IPS-20b (cell line): ENCODE measurements at regions not wholly inside any gene's neighbourhood (a gene's known extent, or its start where the extent isn't known, plus 50 kb on each side); places are given as distances from the start of the nearest gene placed in this dataset.
"Not testable (repeated sequence)": the region's sequence is repeated elsewhere in the genome, so short reads cannot be mapped to it uniquely, and the experiment has no call there.

ENCODE experiments used
- H3K27ac ChIP-seq: one replicate; pipeline ENCODE4 v1.5.1; 2013; ENCODE audit warnings: low read length
- H3K27me3 ChIP-seq: 2 replicates; pipeline ENCODE4 v1.6.1; 2013; ENCODE audit warnings: mild to moderate bottlenecking, low read length, inconsistent platforms; ENCODE audit not compliant: insufficient read depth
- H3K36me3 ChIP-seq: 2 replicates; pipeline ENCODE4 v1.6.1; 2013; ENCODE audit warnings: low read depth, mild to moderate bottlenecking, inconsistent platforms, low read length, moderate library complexity; ENCODE audit not compliant: insufficient read depth
- H3K4me1 ChIP-seq: 2 replicates; pipeline ENCODE4 v1.6.1; 2013; ENCODE audit warnings: mild to moderate bottlenecking, control low read depth, inconsistent platforms, low read length, moderate library complexity; ENCODE audit not compliant: insufficient read depth
- H3K4me3 ChIP-seq: 2 replicates; pipeline ENCODE4 v1.5.1; 2013; ENCODE audit warnings: mild to moderate bottlenecking, low read length, inconsistent platforms
- H3K9ac ChIP-seq: 2 replicates; pipeline ENCODE4 v1.6.1; 2013; ENCODE audit warnings: low read depth, mild to moderate bottlenecking, inconsistent platforms, low read length, moderate library complexity
- H3K9me3 ChIP-seq: 2 replicates; pipeline ENCODE4 v1.6.1; 2013; ENCODE audit warnings: mild to moderate bottlenecking, low read depth, low read length, inconsistent platforms; ENCODE audit not compliant: insufficient read depth

DNA sequence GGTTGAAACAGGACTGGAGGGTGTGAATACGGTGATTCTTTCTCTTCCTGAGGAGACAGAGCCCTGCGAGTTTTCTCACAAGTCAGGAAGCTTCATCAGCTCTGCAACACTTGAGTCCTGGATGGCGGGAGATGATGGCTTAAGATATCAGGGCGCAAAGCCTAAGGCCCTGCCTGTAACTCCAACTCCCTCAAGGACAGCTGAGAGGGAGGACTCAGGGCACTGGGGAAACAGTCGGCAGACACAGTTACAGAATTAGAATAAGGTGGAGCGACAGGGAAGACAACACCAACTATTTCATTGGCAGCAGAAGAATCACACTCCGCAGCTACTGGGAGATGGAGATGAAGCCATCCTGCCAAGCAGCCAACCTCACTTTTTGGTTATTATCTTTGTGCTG lies 109.6 kb downstream of the NBPF8 start:
- not testable (repeated sequence) for H3K4me3 ChIP-seq, H3K36me3 ChIP-seq, H3K27me3 ChIP-seq, H3K9ac ChIP-seq, H3K4me1 ChIP-seq, H3K27ac ChIP-seq, H3K9me3 ChIP-seq

GRCh38 chr1:120525386-120525785 lies 110.6 kb downstream of the NBPF8 start:
- not testable (repeated sequence) for H3K9ac ChIP-seq, H3K4me3 ChIP-seq, H3K4me1 ChIP-seq, H3K9me3 ChIP-seq, H3K27me3 ChIP-seq, H3K27ac ChIP-seq, H3K36me3 ChIP-seq

DNA sequence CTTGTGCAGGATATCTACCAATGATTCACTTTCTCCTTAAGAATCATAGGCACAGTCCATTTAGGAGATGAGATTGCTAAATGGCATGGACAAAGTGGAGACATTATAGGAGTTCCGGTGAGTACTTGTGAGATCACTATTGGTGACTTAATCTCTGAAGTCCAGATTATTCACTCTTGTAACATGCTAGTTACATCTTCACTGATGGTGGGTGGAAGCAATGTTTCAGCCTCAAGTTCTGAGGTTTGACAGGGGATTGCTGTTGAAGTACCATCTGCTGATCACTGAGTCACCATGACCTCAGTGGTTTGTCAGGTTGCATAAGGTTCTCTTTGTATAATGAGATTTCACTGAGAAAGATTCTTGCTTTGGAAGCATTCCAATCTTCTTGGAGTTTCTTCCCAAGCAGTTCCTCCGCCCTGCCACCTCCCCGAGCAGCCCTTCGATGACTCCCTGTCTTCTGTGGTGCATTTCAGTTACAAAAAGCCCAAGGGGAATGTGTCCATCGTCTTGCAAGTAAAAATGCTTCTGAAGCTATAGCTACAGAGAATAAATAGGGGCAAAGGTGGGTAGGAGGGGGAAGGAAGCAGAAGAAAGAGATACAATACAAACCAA lies 114.7 kb downstream of the NBPF8 start:
- not testable (repeated sequence) for H3K27ac ChIP-seq, H3K9ac ChIP-seq, H3K27me3 ChIP-seq, H3K4me1 ChIP-seq, H3K36me3 ChIP-seq, H3K9me3 ChIP-seq, H3K4me3 ChIP-seq

- H3K36me3 ChIP-seq, H3K27me3 ChIP-seq, H3K9ac ChIP-seq, H3K9me3 ChIP-seq, H3K27ac ChIP-seq, H3K4me3 ChIP-seq, H3K4me1 ChIP-seq: not testable (repeated sequence)
Observed at GRCh38 chr1:120531455-120531854, 116.6 kb downstream of the NBPF8 start.

DNA sequence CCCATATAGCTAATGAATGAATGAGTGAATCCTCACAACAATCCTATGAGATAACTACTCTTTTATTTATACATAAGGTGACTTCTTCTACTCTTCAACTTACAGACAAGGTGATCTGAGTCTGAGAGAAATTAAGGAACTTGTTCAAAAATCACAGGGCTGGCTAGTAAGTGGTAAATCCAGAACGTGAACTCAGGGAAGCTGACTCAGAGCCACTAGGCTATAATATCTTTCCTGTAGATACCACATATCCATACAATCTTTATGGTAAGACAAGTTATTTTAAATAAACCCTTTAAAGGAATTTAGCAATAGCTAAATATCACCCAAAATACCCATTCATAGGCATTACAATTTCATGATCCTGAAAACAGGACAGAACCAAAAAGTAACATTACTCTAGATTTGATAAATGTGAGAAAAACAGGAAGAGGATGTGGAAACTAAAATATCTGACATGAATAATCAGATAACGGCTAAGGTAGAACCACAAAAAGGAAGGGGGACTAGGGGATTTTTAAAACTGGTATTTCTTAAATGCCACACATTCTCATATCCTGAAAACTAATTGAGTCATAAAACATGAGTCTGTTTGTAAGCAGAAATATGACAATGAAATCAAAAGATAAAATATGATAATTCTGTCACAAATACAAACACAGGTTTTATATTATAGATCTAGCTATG lies 119.7 kb downstream of the NBPF8 start:
- not testable (repeated sequence) for H3K4me1 ChIP-seq, H3K27ac ChIP-seq, H3K36me3 ChIP-seq, H3K27me3 ChIP-seq, H3K9ac ChIP-seq, H3K4me3 ChIP-seq, H3K9me3 ChIP-seq

- H3K27ac ChIP-seq, H3K27me3 ChIP-seq, H3K4me3 ChIP-seq, H3K9me3 ChIP-seq, H3K9ac ChIP-seq, H3K36me3 ChIP-seq, H3K4me1 ChIP-seq: not testable (repeated sequence)
Observed at GRCh38 chr1:120535052-120535451, 120.2 kb downstream of the NBPF8 start.

DNA sequence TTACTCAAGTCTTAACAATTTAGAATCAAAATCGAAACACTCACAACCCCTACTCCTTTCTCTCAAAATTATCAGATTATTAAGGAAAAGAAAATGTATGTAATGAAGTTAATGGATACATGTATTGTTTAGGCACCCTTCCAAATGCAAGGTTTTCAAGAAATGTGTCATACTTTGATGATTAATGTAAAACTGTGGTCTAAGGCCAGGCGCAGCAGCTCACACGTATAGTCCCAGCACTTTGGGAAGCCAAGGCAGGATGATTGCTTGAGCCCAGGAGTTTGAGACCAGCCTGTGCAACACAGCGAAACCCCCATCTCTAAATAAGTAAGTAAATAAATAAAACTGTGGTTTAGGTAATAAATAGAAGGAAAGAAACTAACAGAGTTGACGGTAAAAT lies 126.6 kb downstream of the NBPF8 start:
- H3K4me3 ChIP-seq, H3K27me3 ChIP-seq, H3K27ac ChIP-seq, H3K36me3 ChIP-seq, H3K9me3 ChIP-seq, H3K4me1 ChIP-seq, H3K9ac ChIP-seq: not testable (repeated sequence)

DNA sequence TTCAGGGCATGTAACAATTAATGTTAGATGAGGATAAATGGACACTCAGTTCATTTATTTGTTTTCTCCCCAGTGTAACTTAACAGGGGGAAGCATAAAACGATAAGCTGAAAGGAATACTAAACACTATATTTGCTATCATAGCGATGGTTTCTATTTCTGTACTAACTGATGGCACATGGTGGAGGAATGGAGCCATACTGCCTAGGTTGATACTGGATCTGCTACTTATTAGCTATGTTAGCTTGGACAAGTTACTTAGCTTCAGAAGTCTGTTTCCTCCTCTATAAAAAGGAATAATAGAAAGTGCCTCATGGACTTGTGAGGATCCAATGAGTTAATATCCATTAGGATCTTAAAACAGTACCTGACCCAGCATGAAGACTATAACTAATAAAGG lies 127.5 kb downstream of the NBPF8 start:
- not testable (repeated sequence) for H3K9me3 ChIP-seq, H3K4me1 ChIP-seq, H3K4me3 ChIP-seq, H3K27ac ChIP-seq, H3K9ac ChIP-seq, H3K36me3 ChIP-seq, H3K27me3 ChIP-seq

DNA sequence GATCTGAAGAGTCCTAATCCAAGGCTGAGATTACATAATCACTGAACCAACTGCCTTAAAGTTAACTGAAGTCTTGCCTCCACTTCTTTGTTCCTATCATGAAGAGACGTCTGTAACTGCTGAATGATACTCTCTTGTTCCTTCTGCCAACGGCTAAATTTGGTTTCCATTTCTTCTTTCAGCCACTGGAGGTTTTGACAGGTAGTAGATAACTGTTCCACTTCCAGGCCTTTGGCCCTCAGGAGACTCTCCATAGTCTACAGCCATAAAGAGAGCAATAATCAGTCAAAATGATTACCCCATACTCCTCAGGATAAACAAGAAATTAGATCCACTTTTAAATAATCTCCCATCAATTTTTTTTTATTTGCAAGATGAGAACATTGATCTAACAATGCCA lies 128.1 kb downstream of the NBPF8 start:
- not testable (repeated sequence) for H3K4me1 ChIP-seq, H3K27me3 ChIP-seq

DNA sequence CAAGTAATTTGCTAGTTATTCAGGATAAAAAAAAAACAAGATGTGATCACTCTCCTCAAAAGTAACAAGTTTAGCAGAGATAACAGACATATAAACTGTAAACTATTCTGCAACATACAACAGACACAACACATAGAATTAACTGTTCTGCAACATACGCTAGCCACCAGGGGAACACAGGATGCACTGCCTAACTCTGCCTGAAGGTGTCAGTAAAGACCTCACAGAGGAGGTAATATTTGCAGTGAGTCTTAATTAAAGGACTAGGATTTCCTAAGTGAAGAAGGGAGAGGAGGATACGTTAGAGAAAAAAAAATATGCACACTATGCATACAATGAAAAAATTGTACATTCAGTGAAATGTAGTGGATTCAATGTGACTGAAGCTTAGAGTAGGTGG lies 129.6 kb downstream of the NBPF8 start:
- H3K9ac ChIP-seq, H3K27ac ChIP-seq, H3K4me1 ChIP-seq, H3K9me3 ChIP-seq, H3K4me3 ChIP-seq, H3K36me3 ChIP-seq, H3K27me3 ChIP-seq: not testable (repeated sequence)

More for the DNA sequence above, 128.1 kb downstream of the NBPF8 start:
- not testable (repeated sequence) for H3K36me3 ChIP-seq, H3K4me3 ChIP-seq, H3K9ac ChIP-seq, H3K9me3 ChIP-seq, H3K27ac ChIP-seq

GRCh38 chr1:120550335-120550734 lies 135.5 kb downstream of the NBPF8 start:
- not testable (repeated sequence) for H3K36me3 ChIP-seq, H3K9ac ChIP-seq, H3K9me3 ChIP-seq, H3K4me3 ChIP-seq, H3K4me1 ChIP-seq, H3K27me3 ChIP-seq, H3K27ac ChIP-seq

GRCh38 chr1:120552190-120552589 lies 137.4 kb downstream of the NBPF8 start:
- not testable (repeated sequence) for H3K27me3 ChIP-seq, H3K4me1 ChIP-seq, H3K27ac ChIP-seq, H3K36me3 ChIP-seq, H3K9ac ChIP-seq, H3K4me3 ChIP-seq, H3K9me3 ChIP-seq
